ENCODE measurements at regions not wholly inside any gene's neighbourhood (a gene's known extent, or its start where the extent isn't known, plus 50 kb on each side); places are given as distances from the start of the nearest gene placed in this dataset.

GRCh38 chr13:111947876-111948275 is 119.1 kb upstream of the SOX1 start:
- DNase-seq (ENCODE audit: insufficient read length, low spot score) (no peak), FAIRE-seq (no peak)

- FAIRE-seq, result no peak
- DNase-seq (ENCODE audit: insufficient read length, low spot score), result no peak
Observed at GRCh38 chr13:111948281-111948680, 118.7 kb upstream of the SOX1 start.

- FAIRE-seq (no peak), DNase-seq (ENCODE audit: insufficient read length, low spot score) (no peak)
Observed at GRCh38 chr13:111948811-111949210, 118.1 kb upstream of the SOX1 start.

GRCh38 chr13:111949311-111949710 is 117.6 kb upstream of the SOX1 start:
- DNase-seq (ENCODE audit: insufficient read length, low spot score) (no peak), FAIRE-seq (no peak)

- no peak for DNase-seq (ENCODE audit: insufficient read length, low spot score)
- FAIRE-seq, result no peak
Observed at GRCh38 chr13:111950697-111951096, 116.3 kb upstream of the SOX1 start.

GRCh38 chr13:111952032-111952431 is 114.9 kb upstream of the SOX1 start:
- FAIRE-seq (no peak), DNase-seq (ENCODE audit: insufficient read length, low spot score) (no peak)

- FAIRE-seq (no peak), DNase-seq (ENCODE audit: insufficient read length, low spot score) (no peak)
Observed at GRCh38 chr13:111952814-111953213, 114.1 kb upstream of the SOX1 start.

GRCh38 chr13:111953546-111954178 is 113.3 kb upstream of the SOX1 start:
- DNase-seq (ENCODE audit: insufficient read length, low spot score), result no peak
- FAIRE-seq, result no peak

- FAIRE-seq (no peak), DNase-seq (ENCODE audit: insufficient read length, low spot score) (no peak)
Observed at GRCh38 chr13:111954661-111955411, 112.1 kb upstream of the SOX1 start.

- FAIRE-seq (no peak), DNase-seq (ENCODE audit: insufficient read length, low spot score) (no peak)
Observed at GRCh38 chr13:111955412-111956065, 111.4 kb upstream of the SOX1 start.

- no peak for DNase-seq (ENCODE audit: insufficient read length, low spot score)
- no peak for FAIRE-seq
Observed at GRCh38 chr13:111956261-111957151, 110.4 kb upstream of the SOX1 start.

- DNase-seq (ENCODE audit: insufficient read length, low spot score) (no peak), FAIRE-seq (no peak)
Observed at GRCh38 chr13:111957913-111958450, 109.0 kb upstream of the SOX1 start.

GRCh38 chr13:111958612-111959395 is 108.1 kb upstream of the SOX1 start:
- FAIRE-seq (no peak), DNase-seq (ENCODE audit: insufficient read length, low spot score) (no peak)

GRCh38 chr13:111960152-111960772 is 106.7 kb upstream of the SOX1 start:
- FAIRE-seq, result no peak
- DNase-seq (ENCODE audit: insufficient read length, low spot score), result no peak

GRCh38 chr13:111961236-111961635 is 105.7 kb upstream of the SOX1 start:
- no peak for DNase-seq (ENCODE audit: insufficient read length, low spot score)

GRCh38 chr13:111961651-111962192 is 105.2 kb upstream of the SOX1 start:
- FAIRE-seq (no peak), DNase-seq (ENCODE audit: insufficient read length, low spot score) (no peak)

More at GRCh38 chr13:111961236-111961635, 105.7 kb upstream of the SOX1 start:
- FAIRE-seq, result no peak

- FAIRE-seq (no peak), DNase-seq (ENCODE audit: insufficient read length, low spot score) (no peak)
Observed at GRCh38 chr13:111962431-111962891, 104.5 kb upstream of the SOX1 start.

- no peak for FAIRE-seq
- DNase-seq (ENCODE audit: insufficient read length, low spot score), result no peak
Observed at GRCh38 chr13:111963031-111963430, 103.9 kb upstream of the SOX1 start.

Measured in HTR-8/SVneo (cell line).